ENCODE measurements at regions not wholly inside any gene's neighbourhood (a gene's known extent, or its start where the extent isn't known, plus 50 kb on each side); places are given as distances from the start of the nearest gene placed in this dataset.

- DNase-seq (ENCODE audit: low read depth), result no peak
- TF ChIP-seq, protein P1, sequence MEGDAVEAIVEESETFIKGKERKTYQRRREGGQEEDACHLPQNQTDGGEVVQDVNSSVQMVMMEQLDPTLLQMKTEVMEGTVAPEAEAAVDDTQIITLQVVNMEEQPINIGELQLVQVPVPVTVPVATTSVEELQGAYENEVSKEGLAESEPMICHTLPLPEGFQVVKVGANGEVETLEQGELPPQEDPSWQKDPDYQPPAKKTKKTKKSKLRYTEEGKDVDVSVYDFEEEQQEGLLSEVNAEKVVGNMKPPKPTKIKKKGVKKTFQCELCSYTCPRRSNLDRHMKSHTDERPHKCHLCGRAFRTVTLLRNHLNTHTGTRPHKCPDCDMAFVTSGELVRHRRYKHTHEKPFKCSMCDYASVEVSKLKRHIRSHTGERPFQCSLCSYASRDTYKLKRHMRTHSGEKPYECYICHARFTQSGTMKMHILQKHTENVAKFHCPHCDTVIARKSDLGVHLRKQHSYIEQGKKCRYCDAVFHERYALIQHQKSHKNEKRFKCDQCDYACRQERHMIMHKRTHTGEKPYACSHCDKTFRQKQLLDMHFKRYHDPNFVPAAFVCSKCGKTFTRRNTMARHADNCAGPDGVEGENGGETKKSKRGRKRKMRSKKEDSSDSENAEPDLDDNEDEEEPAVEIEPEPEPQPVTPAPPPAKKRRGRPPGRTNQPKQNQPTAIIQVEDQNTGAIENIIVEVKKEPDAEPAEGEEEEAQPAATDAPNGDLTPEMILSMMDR (conservative IDR thresholded peaks at IDR 0.05; ENCODE audit: low read length), result no peak
- no peak overlapping the region for H3K4me3 ChIP-seq (ENCODE audit: low read length)
Observed at GRCh38 chr10:130466271-130466997, 330.2 kb downstream of the GLRX3 start.

DNA sequence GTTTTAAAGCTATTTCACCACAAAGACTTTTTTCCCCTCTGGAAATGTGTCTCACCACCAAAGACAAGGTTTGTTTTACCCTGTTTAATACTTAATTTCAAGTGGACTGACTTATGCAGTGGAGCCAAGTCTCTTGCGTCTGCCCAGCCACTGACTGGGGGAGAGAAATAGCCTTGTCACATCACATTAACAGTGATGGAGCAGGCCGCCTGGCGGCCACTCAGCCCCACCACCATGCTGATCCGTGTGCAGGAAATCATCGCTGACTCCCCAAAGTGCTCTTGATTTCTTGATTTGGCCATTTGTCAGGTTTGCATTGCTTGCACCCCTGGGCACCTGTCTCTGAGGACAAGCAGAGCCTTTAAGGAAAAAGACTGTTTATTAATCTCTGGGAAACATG is 334.1 kb downstream of the GLRX3 start:
- TF ChIP-seq, protein P1 (conservative IDR thresholded peaks at IDR 0.05; ENCODE audit: low read length), result no peak
- H3K4me3 ChIP-seq (ENCODE audit: low read length), result no peak overlapping the region
- DNase-seq (ENCODE audit: low read depth), result no peak

DNA sequence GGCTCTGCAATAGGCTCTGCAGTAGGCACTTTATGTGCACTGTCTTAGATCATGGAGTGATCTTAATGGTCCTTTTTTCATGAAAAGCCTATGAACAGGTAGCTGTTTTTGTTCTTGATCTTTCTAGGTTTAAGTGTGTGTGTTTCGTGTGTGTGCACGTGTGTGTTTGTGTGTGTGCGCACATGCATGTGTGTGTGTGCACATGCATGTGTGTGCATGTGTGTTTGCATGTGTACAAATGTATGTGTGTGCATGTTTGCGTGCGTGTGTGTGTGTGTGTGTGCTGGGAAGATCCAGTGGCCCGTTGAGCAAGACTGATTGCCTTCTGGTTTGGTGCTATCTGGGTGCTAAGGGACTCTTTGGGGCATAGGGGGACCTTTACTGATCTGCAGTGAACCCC is 334.8 kb downstream of the GLRX3 start:
- DNase-seq (ENCODE audit: low read depth), result no peak
- H3K4me3 ChIP-seq (ENCODE audit: low read length), result no peak overlapping the region
- TF ChIP-seq, protein P1 (conservative IDR thresholded peaks at IDR 0.05; ENCODE audit: low read length), result no peak

- TF ChIP-seq, protein P1 (conservative IDR thresholded peaks at IDR 0.05; ENCODE audit: low read length), result no peak
- no peak overlapping the region for H3K4me3 ChIP-seq (ENCODE audit: low read length)
- DNase-seq (ENCODE audit: low read depth), result no peak
Observed at GRCh38 chr10:130471486-130471885, 335.3 kb downstream of the GLRX3 start.

DNA sequence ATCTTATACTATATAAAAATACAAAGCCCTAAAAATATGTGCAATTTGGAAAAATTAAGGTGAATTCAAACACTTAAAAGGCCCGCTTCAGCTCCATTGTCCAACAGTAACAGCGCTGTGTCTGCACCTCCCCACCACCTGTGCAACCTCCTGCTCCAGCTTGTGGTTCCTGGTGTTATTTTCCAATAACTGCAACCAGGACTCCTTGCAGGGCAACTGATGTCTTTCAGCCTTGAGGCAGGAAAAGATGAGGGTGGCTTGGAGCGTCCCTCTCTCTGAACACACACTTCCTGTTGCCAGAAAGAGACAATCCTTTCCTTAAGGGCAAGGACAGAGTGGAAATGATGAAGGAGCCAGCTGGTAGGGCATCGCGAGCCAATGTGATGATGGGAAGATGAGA is 336.0 kb downstream of the GLRX3 start:
- DNase-seq (ENCODE audit: low read depth), result no peak
- TF ChIP-seq, protein P1 (conservative IDR thresholded peaks at IDR 0.05; ENCODE audit: low read length), result no peak
- no peak overlapping the region for H3K4me3 ChIP-seq (ENCODE audit: low read length)

DNA sequence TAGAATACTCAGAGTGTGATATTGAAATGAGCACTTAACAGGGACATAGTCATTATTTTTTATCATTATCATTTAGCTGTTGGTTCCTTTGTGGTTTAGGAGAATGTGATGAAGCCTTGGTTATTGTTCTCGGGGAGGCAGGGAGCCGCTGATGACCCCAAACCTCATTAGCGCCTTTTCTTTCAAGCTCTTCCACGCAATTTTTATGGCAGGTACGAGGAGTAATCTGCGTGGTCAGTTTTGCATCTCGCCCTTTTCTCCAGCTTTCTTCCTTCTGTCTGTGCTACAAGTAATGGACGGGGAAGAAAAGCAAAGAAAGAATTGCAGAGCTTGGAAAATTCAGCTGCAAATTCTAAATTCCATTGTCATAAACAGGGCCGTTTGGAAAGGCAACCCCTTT is 338.4 kb downstream of the GLRX3 start:
- DNase-seq (ENCODE audit: low read depth), result no peak
- TF ChIP-seq, protein P1 (conservative IDR thresholded peaks at IDR 0.05; ENCODE audit: low read length), result no peak
- no peak overlapping the region for H3K4me3 ChIP-seq (ENCODE audit: low read length)

DNA sequence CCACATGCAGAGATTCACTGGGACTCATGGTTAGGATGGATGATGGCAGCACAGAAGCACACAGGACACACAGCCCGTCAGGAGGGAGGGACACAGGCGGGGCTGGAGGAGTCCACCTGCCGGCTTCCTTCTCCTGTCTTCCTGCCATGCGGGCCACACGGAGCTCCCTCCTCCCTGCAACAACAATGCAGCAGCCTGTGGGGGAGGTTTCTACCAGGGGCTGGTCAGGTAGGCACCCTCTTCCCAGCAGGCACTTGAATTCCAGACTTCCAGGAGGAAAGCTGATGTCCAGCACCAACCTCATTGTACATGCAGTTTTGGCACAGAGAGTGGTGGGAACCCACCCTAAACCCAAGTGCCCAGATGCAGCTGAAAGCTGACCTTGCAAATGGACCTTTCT is 341.2 kb downstream of the GLRX3 start:
- TF ChIP-seq, protein P1 (conservative IDR thresholded peaks at IDR 0.05; ENCODE audit: low read length), result no peak
- DNase-seq (ENCODE audit: low read depth), result no peak
- no peak overlapping the region for H3K4me3 ChIP-seq (ENCODE audit: low read length)

All from AG10803 (cell line).